GM21717 (cell line): ENCODE measurements at regions not wholly inside any gene's neighbourhood (a gene's known extent, or its start where the extent isn't known, plus 50 kb on each side); places are given as distances from the start of the nearest gene placed in this dataset.

Experiments
- ATAC-seq: cut with Tn5 transposase; IDR thresholded peaks from one replicate; pipeline ENCODE4 v1.9.1; 2021; ENCODE audit warnings: mild to moderate bottlenecking, moderate library complexity; ENCODE audit not compliant: unreplicated experiment

DNA sequence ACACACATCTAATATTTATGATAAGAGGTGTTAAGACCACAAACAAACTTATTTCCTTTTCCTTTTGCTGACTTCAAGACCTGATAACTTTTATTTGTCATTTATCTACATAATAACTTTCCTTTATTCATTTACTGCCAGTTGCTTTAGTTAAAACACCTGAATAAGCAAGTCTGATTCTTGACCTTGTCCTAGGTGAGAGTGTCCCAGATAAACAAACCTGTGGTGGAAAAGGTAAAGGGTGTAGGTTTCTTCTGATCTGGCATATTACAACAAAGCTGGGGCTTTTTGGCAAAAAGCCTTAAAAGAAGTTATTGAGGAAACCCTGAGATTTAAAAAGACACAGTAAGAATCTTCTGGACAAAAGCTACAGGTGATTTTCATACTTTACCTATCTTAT, 191.5 kb downstream of the ZBBX start:
- no peak for ATAC-seq

DNA sequence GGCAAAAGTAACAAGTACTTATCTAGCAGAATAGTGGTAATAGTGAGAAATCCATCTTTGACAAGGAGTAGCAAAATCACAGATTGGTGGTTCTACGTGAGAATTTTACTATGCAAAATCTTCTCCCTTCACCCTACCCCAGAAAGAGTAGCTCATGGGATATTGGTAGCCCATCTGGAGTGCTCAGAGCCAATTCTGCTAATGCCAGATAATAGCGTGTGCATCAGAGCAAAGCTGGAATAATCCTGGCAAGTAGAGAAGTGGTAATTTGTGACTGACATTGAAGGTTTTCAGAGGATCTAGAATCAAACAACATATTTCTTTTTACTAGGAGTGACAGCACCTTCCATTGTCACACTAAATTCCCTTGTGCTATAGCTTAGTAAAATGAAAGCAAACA, 192.9 kb downstream of the ZBBX start:
- ATAC-seq = no peak

GRCh38 chr3:167184511-167184910, 195.6 kb downstream of the ZBBX start:
- no peak for ATAC-seq

GRCh38 chr3:167172377-167172776, 207.7 kb downstream of the ZBBX start:
- ATAC-seq = no peak

GRCh38 chr3:167167491-167167890, 212.6 kb downstream of the ZBBX start:
- no peak for ATAC-seq

GRCh38 chr3:167166594-167167253, 213.4 kb downstream of the ZBBX start:
- ATAC-seq = no peak

- ATAC-seq = no peak
These were observed 214.1 kb downstream of the ZBBX start for GRCh38 chr3:167166012-167166411.

DNA sequence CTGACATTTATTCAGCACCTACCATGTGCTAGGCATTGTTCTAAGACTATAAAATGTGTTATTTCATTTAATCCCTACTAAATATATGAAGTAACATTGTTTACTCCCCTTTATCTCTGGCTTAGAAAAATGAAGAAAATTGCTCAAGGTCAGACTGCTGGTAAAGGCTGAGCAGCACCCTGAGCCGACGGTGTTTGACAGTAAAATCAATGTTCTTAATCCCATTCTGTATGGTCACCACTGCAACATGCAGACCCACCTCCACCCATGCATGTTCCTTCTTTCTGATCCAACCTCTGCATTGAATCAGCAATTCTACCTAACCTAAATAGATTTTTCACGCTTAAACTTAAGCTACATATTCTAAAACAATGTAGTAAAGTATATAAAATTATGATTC, 216.5 kb downstream of the ZBBX start:
- ATAC-seq = no peak

DNA sequence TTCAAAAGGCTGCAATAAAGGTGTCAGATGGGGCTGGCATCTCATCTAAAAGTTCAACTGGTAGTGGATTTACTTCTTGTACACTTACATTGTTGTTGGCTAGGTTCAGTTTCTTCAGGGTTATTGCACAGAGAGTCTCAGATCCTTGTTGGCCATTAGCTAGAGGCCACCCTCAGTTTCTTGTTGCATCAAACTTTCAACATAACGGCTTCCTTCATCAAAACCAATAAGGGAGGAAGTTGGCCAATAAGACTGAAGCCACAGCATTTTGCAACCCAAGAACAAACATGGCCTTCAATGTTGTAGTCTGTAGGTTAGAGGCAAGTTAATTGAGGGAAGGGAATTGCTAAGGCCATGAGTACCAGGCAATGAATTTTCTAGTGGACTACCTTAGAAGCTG, 218.0 kb downstream of the ZBBX start:
- ATAC-seq = no peak

DNA sequence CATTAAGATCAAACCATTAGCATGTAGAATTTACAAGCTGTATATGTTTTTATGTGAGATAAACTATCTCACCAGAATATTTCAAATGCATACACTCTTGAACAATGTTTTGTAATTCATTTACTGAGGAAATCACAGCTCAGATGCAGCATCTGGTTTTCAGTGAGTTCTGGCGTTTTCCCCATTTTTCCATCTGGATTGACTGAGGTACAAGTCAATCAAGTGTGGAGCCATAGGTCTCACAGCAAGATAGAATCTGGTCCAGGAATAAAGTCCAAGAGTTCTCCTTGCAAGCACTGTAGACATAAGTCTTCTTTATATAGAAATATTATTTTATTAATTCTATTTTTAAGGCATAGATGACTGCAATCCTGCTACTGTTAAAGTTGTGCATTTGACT, 219.3 kb downstream of the ZBBX start:
- no peak for ATAC-seq

- no peak for ATAC-seq
These were observed 228.5 kb downstream of the ZBBX start for GRCh38 chr3:167151636-167152035.

DNA sequence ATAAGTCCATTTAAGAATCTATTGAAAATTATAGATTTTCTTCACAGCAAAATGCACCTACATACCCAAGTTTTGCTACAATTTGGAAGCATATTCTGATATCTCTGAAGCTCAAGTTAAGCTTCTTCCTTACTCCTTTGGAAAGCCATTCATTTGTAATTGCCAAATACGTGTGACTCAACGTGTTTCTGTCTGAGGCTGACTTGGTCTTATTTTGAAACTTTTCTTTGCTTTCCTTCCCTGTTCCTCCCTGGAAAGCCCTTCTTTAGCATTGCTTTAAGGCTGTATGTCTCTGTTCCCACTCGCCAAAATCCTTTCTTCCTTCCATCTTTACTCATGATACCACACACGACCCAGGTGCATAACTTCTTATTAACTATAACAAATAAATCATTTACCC, 232.0 kb downstream of the ZBBX start:
- ATAC-seq = no peak

GRCh38 chr3:167146911-167147310, 233.2 kb downstream of the ZBBX start:
- ATAC-seq = no peak

GRCh38 chr3:167125612-167126407, 254.3 kb downstream of the ZBBX start:
- no peak for ATAC-seq

GRCh38 chr3:167120828-167121227, 259.3 kb downstream of the ZBBX start:
- no peak for ATAC-seq

DNA sequence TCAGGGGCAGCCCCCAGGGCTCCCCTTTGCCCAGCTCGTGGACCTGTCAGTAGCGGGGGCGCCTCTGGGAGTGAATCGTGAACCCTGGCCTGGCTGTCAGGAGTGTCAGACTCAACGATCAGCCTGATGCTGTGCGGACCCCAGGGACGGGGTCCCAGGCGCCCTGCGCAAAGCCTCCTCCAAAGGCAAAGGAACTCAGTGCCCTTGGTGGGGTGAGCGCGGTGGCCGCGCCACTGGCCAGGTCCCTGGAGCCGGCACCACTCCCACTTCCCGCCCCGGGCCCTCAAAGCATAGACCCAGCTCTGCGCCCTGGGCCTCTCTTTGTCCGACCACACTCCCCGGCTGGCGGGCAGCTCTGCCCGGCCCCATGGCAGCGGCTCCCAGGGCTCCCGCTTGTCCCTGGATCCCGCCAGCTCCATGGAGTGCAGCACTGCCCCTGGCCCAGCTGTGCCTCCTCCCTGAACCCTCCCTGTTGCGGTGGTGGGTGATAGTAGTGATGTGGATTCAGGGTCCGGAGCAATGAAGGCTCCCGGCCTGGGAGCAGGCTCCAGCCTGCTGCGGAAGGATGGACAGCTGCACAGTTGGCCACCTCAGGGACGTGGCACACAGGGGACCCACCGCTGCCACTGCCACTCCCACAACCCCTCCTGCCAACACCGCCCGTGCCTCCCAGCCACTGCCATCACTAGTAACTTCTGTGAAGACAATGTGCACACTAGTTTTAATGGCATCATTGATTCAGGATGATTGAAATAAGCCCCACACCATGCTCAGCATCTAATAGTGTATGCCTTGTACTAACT, 263.8 kb downstream of the ZBBX start:
- ATAC-seq = no peak

GRCh38 chr3:167115331-167115934, 264.7 kb downstream of the ZBBX start:
- no peak for ATAC-seq

DNA sequence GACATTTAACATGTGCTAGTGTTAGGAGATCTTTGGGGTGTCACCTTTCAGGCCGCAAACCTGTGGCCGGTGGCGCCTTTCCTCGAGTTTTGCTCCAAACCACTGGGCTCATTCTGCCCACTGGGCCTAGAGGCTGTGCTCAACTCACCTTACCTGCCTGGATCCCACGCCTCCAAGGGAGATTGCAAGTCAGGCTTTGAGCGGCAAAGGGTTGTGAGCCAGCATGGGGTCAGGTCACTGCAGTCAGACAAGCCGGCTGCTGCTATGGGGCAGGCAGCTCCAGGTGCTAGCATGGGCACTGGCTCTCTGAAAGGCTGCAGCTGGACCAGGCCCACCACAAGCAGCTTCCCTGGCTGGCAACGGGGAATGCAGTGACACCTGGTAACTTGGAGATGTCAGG, 265.5 kb downstream of the ZBBX start:
- no peak for ATAC-seq

GRCh38 chr3:167113035-167113830, 266.9 kb downstream of the ZBBX start:
- no peak for ATAC-seq

- ATAC-seq = no peak
These were observed 269.2 kb downstream of the ZBBX start for GRCh38 chr3:167110901-167111300.

DNA sequence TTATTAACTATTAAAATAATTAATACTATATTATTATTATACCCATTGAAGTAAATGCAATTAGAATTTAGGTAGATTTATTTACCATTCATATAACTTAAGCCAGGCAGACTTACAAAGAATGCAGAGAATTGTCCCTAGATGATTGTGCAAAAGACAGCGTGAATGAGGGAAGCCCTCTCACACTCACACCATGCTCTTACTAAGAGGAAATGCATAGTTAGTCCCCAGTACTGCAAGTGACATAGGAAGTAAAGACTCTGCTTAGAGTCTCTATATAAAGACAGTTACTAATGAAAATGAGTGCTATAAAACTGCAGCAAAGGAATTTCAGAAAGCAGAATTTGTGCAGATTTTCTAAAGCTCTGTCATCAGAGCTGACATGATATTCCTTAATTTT, 270.4 kb downstream of the ZBBX start:
- no peak for ATAC-seq
